AG09309 (cell line): ENCODE measurements at regions not wholly inside any gene's neighbourhood (a gene's known extent, or its start where the extent isn't known, plus 50 kb on each side); places are given as distances from the start of the nearest gene placed in this dataset.

Experiments
- DNase-seq: peaks from one replicate; pipeline ENCODE4 v3.0.0-alpha.2; 2010; ENCODE audit warnings: low read depth
- H3K4me3 ChIP-seq: 2 replicates; pipeline ENCODE4 v1.5.1; 2011; ENCODE audit warnings: mild to moderate bottlenecking, low read depth, low read length, moderate library complexity; ENCODE audit not compliant: control insufficient read depth
- TF ChIP-seq, protein P1 (sequence below): IDR thresholded peaks from 2 replicates; pipeline ENCODE4 v1.5.1; 2011; ENCODE audit warnings: mild to moderate bottlenecking, low read depth, low read length, inconsistent platforms; ENCODE audit not compliant: insufficient read depth, control insufficient read depth; ENCODE audit errors: missing control alignments

- TF ChIP-seq, protein P1, sequence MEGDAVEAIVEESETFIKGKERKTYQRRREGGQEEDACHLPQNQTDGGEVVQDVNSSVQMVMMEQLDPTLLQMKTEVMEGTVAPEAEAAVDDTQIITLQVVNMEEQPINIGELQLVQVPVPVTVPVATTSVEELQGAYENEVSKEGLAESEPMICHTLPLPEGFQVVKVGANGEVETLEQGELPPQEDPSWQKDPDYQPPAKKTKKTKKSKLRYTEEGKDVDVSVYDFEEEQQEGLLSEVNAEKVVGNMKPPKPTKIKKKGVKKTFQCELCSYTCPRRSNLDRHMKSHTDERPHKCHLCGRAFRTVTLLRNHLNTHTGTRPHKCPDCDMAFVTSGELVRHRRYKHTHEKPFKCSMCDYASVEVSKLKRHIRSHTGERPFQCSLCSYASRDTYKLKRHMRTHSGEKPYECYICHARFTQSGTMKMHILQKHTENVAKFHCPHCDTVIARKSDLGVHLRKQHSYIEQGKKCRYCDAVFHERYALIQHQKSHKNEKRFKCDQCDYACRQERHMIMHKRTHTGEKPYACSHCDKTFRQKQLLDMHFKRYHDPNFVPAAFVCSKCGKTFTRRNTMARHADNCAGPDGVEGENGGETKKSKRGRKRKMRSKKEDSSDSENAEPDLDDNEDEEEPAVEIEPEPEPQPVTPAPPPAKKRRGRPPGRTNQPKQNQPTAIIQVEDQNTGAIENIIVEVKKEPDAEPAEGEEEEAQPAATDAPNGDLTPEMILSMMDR, result no peak
- no peak overlapping the region for H3K4me3 ChIP-seq
- no peak for DNase-seq
Observed at GRCh38 chr4:173912384-173912783, 371.1 kb downstream of the FBXO8 start.

GRCh38 chr4:173910891-173911290 is 372.6 kb downstream of the FBXO8 start:
- TF ChIP-seq, protein P1, result no peak
- no peak for DNase-seq
- no peak overlapping the region for H3K4me3 ChIP-seq

DNA sequence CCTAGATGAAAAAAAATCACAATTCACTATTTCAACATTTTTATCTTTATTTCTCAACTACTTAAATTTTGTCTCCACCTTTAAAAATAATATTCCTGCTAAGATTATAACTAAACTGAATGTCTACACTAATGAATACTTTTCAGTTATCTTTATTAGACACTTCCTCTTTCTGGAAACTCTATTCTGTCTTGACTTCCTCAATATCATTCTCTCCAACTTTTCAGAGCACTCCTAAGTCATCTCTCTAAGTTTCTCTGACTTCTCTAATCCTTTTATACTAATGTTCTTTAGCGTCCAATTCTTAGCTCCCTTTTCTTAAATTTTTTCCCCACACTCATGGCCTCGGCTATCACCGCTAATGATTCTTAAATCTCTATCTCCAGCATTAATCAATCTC is 374.2 kb downstream of the FBXO8 start:
- TF ChIP-seq, protein P1, result no peak
- DNase-seq, result no peak
- H3K4me3 ChIP-seq, result no peak overlapping the region

DNA sequence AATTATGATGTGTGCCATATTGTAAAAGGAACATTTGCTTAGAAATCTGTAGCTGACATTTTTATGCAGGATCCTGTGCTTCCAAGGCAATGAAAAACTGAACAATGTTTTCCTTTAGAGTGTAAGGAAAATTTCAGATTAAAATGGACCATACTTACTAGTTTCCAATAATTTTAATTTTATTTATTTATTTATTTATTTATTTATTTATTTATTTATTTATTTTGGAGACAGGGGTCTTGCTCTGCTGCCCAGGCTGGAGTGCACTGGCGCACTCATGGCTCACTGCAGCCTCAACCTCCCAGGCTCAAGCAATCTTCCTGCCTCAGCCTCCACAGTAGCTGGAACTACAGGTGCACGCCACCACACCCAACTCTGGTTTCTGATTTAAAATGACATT is 369.8 kb upstream of the HAND2 start:
- no peak overlapping the region for H3K4me3 ChIP-seq
- TF ChIP-seq, protein P1, result no peak
- no peak for DNase-seq

DNA sequence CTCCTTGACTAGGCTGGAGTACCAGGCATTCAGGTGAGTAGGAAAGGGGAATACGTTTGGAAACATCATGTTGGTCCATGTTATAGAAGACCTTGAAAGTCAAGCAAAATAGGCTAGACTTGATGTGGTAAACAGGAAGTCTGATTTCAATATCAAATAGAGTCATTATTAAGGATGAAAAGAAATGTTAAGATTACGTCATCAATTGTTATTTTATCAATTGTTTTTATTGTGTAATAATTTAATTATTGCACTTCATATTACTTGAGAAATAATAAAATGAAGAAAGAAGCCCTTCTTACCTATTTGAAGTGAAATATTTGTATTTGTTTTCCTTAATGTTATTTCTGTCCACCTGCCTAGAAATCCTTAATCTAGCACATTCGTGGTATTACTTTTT is 361.0 kb upstream of the HAND2 start:
- no peak for DNase-seq
- no peak overlapping the region for H3K4me3 ChIP-seq
- TF ChIP-seq, protein P1, result no peak

GRCh38 chr4:173883821-173884220 is 353.8 kb upstream of the HAND2 start:
- H3K4me3 ChIP-seq, result no peak overlapping the region
- TF ChIP-seq, protein P1, result no peak
- DNase-seq, result no peak

- no peak overlapping the region for H3K4me3 ChIP-seq
- TF ChIP-seq, protein P1, result no peak
- DNase-seq, result no peak
Observed at GRCh38 chr4:173880897-173881296, 350.9 kb upstream of the HAND2 start.
